Natural killer cell (primary cell): ENCODE measurements at regions not wholly inside any gene's neighbourhood (a gene's known extent, or its start where the extent isn't known, plus 50 kb on each side); places are given as distances from the start of the nearest gene placed in this dataset.

Source experiments
- ATAC-seq, 3 donors: fragments of 150-1000 bp in 2 of 3; fragments of 200-7000 bp in 1 of 3; cut with Tn5 transposase; 1 replicate in 1 of 3; 2 replicates in 2 of 3; pipeline ENCODE4 v1.10.0; 2021; ENCODE audit warnings: mild to moderate bottlenecking in 2 of 3, moderate library complexity in 2 of 3
- DNase-seq, 2 donors: peaks; one replicate each; pipeline versions ENCODE4 v3.0.0 to v3.0.0-alpha.2; 2013 to 2021; ENCODE audit warnings: mixed read lengths in 1 of 2
- H3K27ac ChIP-seq: one replicate; pipeline ENCODE4 v1.5.1; 2013; ENCODE audit warnings: mild to moderate bottlenecking, low read length
- H3K27me3 ChIP-seq: one replicate; pipeline ENCODE4 v1.6.1; 2013; ENCODE audit warnings: low read length; ENCODE audit not compliant: control insufficient read depth, insufficient read depth
- H3K36me3 ChIP-seq: one replicate; pipeline ENCODE4 v1.6.1; 2013; ENCODE audit warnings: low read length; ENCODE audit not compliant: control insufficient read depth, insufficient read depth
- H3K4me1 ChIP-seq: one replicate; pipeline ENCODE4 v1.6.1; 2013; ENCODE audit warnings: low read length; ENCODE audit not compliant: control insufficient read depth, insufficient read depth
- H3K4me3 ChIP-seq: one replicate; pipeline ENCODE4 v1.5.1; 2013; ENCODE audit warnings: low read length
- H3K9me3 ChIP-seq: one replicate; pipeline ENCODE4 v1.6.1; 2013; ENCODE audit warnings: low read length; ENCODE audit not compliant: control insufficient read depth, insufficient read depth
- H3K27ac Mint-ChIP-seq, 2 donors: one replicate each; pipeline ENCODE4 v1.8.0; 2022; ENCODE audit warnings: mild to moderate bottlenecking in 2 of 2, mixed read lengths in 2 of 2, moderate library complexity in 1 of 2
- H3K27me3 Mint-ChIP-seq, 2 donors: one replicate each; pipeline ENCODE4 v1.8.0; 2022; ENCODE audit warnings: low read depth in 2 of 2, mixed read lengths in 2 of 2
- H3K36me3 Mint-ChIP-seq: one replicate; pipeline ENCODE4 v1.8.0; 2022; ENCODE audit warnings: mixed read lengths
- H3K4me1 Mint-ChIP-seq, 2 donors: one replicate each; pipeline ENCODE4 v1.8.0; 2022; ENCODE audit warnings: mixed read lengths in 2 of 2
- H3K4me3 Mint-ChIP-seq: one replicate; pipeline ENCODE4 v1.8.0; 2022; ENCODE audit warnings: mild to moderate bottlenecking, moderate library complexity, mixed read lengths
- H3K9me3 Mint-ChIP-seq, 2 donors: one replicate each; pipeline ENCODE4 v1.8.0; 2022; ENCODE audit warnings: mixed read lengths in 2 of 2
- CTCF ChIP-seq: fragments of 200-600 bp; IDR thresholded peaks from one replicate; pipeline ENCODE4 v1.8.0; 2022; ENCODE audit warnings: antibody characterized with exemption
- WGBS: methylation state at CpG from one replicate; pipeline ENCODE4 v1.1.7; 2013; ENCODE audit warnings: missing lambda C conversion rate; ENCODE audit not compliant: insufficient coverage; 5-methylcytosine and 5-hydroxymethylcytosine counted together
- intact Hi-C: fragments of 100-400 bp; cut with micrococcal nuclease; formaldehyde crosslinking; loops from one replicate; pipeline ENCODE4 v1.14.2; 2022

GRCh38 chr9:80294955-80295354 is 723.2 kb downstream of the TLE4 start:
- Mint-ChIP-seq H3K4me3 (no peak overlapping the region), H3K9me3 (peaks cover 10 to 17% of the 10 kb centered on the region in 2 donors), H3K36me3 (no peaks in the 10 kb centered on the region), H3K4me1 (no peaks in the 10 kb centered on the region), H3K27ac (no peak overlapping the region), H3K27me3 (no peaks in the 10 kb centered on the region)
- Histone ChIP-seq H3K27ac (no peak overlapping the region), H3K27me3 (no peaks in the 10 kb centered on the region), H3K4me1 (no peaks in the 10 kb centered on the region), H3K9me3 (no peaks in the 10 kb centered on the region), H3K36me3 (no peaks in the 10 kb centered on the region), H3K4me3 (no peak overlapping the region)
- ATAC-seq: no peak
- 92% methylated on average over 1 of the region's 1 CpG for WGBS
- intact Hi-C loops: no loop called here
- DNase-seq: no peak
- TF ChIP-seq CTCF: no peak

DNA sequence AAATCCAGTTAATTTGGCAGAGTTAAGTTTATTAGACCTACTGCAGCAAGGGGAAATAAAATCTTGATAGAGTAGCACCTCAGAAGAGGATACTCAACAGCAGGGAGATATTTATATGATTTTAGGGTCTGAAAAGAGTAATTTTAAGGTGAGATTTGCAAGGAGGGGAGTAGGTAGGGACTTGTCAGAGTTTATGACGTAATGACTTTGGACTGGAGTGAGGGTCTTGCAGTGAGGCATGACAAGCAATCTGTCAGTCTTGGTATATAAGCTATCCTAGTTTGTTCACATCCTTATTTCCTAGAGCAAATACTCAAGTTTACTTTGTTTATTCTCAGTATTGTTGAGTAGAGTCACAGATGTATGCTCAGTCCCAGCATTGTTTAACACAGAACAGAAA is 722.6 kb downstream of the TLE4 start:
- H3K4me1 Mint-ChIP-seq: no peaks in the 10 kb centered on the region
- intact Hi-C loops: no loop called here
- DNase-seq: no peak
- Histone ChIP-seq H3K9me3 (no peaks in the 10 kb centered on the region), H3K4me1 (no peaks in the 10 kb centered on the region), H3K36me3 (no peaks in the 10 kb centered on the region), H3K27me3 (no peaks in the 10 kb centered on the region), H3K4me3 (no peak overlapping the region), H3K27ac (no peak overlapping the region)
- no peak overlapping the region for H3K4me3 Mint-ChIP-seq
- ATAC-seq: no peak
- no peak for TF ChIP-seq CTCF
- no peak overlapping the region for H3K27ac Mint-ChIP-seq
- H3K9me3 Mint-ChIP-seq: peaks cover 11 to 17% of the 10 kb centered on the region in 2 donors
- no peaks in the 10 kb centered on the region for H3K36me3 Mint-ChIP-seq
- H3K27me3 Mint-ChIP-seq: no peaks in the 10 kb centered on the region
- 80% methylated on average over 1 of the region's 1 CpG for WGBS

- Mint-ChIP-seq H3K9me3 (peaks cover 10 to 14% of the 10 kb centered on the region in 2 donors), H3K4me1 (no peaks in the 10 kb centered on the region), H3K27ac (no peak overlapping the region), H3K27me3 (no peaks in the 10 kb centered on the region), H3K36me3 (no peaks in the 10 kb centered on the region), H3K4me3 (no peak overlapping the region)
- DNase-seq (no peak), ATAC-seq (no peak)
- WGBS: 76% methylated on average over 1 of the region's 2 CpGs
- H3K27ac ChIP-seq: no peak overlapping the region
- no peaks in the 10 kb centered on the region for H3K4me1 ChIP-seq
- H3K36me3 ChIP-seq: no peaks in the 10 kb centered on the region
- intact Hi-C loops: no loop called here
- no peak for TF ChIP-seq CTCF
- no peaks in the 10 kb centered on the region for H3K9me3 ChIP-seq
- no peak overlapping the region for H3K4me3 ChIP-seq
- H3K27me3 ChIP-seq: no peaks in the 10 kb centered on the region
Observed at GRCh38 chr9:80292231-80292630, 720.5 kb downstream of the TLE4 start.

- intact Hi-C loops: no loop called here
- ATAC-seq: no peak
- no peaks in the 10 kb centered on the region for H3K4me1 Mint-ChIP-seq
- no peaks in the 10 kb centered on the region for H3K36me3 ChIP-seq
- H3K36me3 Mint-ChIP-seq: no peaks in the 10 kb centered on the region
- no peaks in the 10 kb centered on the region for H3K27me3 Mint-ChIP-seq
- H3K27ac ChIP-seq: no peak overlapping the region
- DNase-seq: no peak
- no peak for TF ChIP-seq CTCF
- WGBS: 61% methylated on average over 2 of the region's 2 CpGs
- H3K9me3 Mint-ChIP-seq: peaks cover 8 to 12% of the 10 kb centered on the region in 2 donors
- H3K4me1 ChIP-seq: no peaks in the 10 kb centered on the region
- no peaks in the 10 kb centered on the region for H3K9me3 ChIP-seq
- H3K4me3 ChIP-seq: no peak overlapping the region
- H3K27me3 ChIP-seq: no peaks in the 10 kb centered on the region
- H3K27ac Mint-ChIP-seq: no peak overlapping the region
- no peak overlapping the region for H3K4me3 Mint-ChIP-seq
Observed at GRCh38 chr9:80285326-80285725, 713.6 kb downstream of the TLE4 start.
